Inferior parietal cortex (tissue), 1 donor: ENCODE measurements at regions not wholly inside any gene's neighbourhood (a gene's known extent, or its start where the extent isn't known, plus 50 kb on each side); places are given as distances from the start of the nearest gene placed in this dataset.
"Not testable (repeated sequence)": the region's sequence is repeated elsewhere in the genome, so short reads cannot be mapped to it uniquely, and the experiment has no call there.

Source experiments
- DNase-seq: peaks from one replicate; pipeline ENCODE4 v3.0.0-alpha.2; 2016; ENCODE audit errors: extremely low spot score

DNA sequence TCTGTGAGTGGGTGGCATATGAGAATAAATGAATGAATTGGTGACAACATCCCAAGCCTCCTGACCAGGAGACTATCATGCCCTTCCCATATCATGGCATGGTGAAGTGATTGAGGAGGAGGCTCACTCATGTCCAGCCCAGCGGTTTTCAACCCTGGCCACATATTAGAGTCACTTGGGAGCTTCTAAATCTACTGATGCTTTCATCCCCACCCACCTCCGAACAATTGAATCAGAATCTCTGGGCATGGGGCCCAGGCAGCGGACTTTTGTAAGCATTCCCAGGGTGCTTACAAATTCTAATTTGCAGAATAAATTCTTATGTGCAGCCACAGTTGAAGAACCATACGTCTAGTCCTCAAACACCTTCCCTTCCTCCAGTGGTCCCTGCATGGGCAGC is 81.7 kb upstream of the SEC11C start:
- DNase-seq: peak; percentile 57

DNA sequence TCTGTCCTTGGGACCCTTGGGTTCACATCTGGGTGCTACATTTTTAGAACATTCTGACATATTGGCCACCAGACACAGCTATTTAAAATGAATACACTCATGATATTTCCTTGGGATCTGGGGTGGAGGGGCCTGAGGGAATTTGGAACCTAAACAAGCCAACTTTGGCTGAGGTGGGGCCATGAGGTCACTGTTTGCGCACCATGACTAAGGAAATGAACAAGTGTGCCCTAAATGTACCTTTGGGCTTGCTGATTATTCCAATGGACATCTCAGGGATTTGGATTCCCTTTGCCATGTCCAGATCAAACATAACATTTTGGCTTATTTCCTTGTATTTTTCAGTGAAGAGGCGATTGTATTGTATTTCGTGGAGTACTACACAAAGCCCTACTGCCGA is 80.5 kb upstream of the SEC11C start:
- DNase-seq: no peak

DNA sequence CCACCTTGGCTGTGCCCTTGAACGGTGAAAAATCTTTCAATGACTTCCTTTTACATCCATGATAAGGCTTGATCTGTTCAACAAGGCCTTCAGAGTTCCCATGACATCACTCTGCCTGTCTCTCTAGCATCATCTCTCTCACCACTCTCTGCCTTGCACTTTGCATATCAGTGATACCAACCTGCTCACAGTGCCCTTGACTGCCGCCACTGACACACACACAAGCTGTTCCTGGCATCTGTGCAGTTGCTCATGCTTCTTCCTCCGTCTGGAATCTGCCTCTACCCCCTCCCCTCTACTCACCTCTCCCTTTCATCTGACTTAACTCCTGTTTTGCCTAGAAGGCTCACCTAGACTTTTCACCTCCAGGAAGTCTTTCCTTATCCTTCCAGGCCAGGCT is 79.1 kb upstream of the SEC11C start:
- DNase-seq: no peak

- no peak for DNase-seq
Measured at GRCh38 chr18:59061914-59062642, 77.6 kb upstream of the SEC11C start.

GRCh38 chr18:59062643-59063006 is 77.1 kb upstream of the SEC11C start:
- no peak for DNase-seq

- no peak for DNase-seq
Measured at GRCh38 chr18:59063300-59063906, 76.3 kb upstream of the SEC11C start.

DNA sequence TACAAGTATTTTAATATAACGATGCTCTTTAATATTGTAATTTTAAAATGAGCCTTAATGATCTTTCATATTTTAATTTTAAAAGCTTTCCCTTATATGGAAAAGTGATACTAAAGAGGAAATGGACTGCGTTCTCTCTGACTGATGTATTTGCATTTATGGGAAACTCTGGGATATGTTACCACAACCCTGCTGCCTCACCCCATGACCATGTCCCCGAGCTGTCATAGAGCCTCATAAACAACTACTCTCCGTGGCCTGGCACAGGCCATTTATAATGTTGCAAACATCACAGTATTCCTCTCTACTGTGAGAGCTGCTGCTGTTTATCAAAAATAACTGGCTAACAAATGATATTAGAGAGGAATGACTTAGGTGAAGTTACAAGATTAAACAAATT is 75.8 kb upstream of the SEC11C start:
- no peak for DNase-seq

DNA sequence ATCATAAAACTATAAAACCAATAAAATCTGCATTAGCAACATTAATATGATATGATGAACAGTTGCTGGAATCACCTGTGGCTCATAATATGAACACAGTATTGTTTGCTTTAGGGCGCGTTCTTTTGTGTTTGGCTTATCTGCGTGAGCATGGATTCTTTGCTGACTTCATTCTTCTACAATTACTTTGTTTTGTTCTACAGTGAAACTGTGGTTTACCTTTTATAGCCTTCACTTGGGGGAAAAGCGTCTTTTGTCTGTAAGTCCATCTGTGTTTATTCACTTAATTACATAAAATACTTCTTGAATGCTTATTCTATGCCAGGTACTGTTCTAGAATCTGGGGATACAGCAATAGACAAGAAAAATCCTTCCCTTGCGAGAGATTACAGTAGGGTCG is 74.0 kb upstream of the SEC11C start:
- DNase-seq: no peak

GRCh38 chr18:59067873-59068272 is 71.8 kb upstream of the SEC11C start:
- DNase-seq: peak; percentile 67

DNA sequence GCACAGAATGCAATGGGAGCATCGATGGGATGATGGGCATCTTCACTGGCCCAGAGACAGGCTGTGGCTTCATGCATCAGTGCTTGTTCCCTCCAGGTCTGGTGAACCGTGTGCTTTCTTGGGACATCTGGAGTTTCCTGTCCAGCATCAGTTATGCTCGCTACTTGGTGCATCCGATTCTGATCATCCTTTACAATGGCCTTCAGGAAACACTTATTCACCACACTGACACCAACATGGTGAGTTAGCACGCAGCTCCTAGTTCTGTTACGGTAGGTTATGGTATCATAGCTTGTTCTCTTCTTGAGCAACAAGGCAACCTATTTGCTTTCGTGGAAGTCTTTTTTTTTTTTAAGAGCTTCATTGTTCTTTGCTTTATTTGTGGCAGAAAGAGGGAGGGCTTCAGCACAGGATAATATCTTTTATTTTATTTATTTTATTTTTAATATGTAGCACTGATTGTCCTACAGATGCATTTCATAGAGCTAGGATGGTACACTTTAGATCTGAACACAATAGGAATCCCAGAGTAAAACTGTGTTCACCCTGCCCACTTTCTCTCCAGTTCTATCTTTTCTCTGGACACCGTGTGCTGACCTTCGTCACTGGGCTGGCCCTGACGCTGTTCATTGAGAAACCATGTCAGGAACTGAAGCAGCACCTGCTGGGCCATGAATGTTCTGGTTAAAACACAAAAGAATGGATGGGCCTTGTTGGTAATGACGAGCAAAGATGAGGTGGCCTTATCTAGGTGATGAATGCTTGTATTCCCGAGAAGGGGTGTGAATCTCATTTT is 71.2 kb upstream of the SEC11C start:
- no peak for DNase-seq

DNA sequence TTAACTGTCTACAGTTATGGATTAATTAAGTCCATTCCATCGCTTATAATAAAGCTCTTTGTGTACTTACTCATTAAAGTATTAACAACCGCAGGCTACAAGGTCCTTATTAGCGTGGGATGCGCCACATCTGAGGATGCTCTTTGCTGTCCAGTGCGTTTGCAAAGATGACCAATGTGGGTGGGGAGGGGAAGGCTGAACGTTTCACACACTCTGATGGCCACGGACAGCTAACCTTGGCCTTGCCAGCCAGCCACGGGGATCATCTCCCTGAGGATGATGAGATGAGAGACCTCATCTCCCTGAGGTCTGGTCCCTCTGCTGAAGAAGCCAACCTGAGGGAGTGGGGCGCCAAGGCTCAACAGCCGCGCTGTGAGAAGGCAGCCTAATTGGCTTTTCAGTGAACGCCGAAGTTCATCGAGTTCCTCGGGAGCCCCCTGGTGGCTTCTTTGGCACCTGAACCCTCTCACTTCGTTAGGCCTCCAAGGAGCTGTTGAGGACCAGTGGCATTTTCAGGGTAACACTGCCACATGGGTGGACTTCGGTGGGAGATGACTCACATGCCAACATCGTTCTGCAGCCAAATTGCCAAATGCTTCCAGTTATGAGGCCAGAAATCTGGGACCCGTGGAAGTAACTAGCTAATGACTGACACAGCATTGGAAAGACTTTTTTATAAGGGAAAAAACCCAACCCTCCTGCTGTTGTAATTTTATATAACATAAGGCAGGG is 69.3 kb upstream of the SEC11C start:
- peak; percentile 97 for DNase-seq

DNA sequence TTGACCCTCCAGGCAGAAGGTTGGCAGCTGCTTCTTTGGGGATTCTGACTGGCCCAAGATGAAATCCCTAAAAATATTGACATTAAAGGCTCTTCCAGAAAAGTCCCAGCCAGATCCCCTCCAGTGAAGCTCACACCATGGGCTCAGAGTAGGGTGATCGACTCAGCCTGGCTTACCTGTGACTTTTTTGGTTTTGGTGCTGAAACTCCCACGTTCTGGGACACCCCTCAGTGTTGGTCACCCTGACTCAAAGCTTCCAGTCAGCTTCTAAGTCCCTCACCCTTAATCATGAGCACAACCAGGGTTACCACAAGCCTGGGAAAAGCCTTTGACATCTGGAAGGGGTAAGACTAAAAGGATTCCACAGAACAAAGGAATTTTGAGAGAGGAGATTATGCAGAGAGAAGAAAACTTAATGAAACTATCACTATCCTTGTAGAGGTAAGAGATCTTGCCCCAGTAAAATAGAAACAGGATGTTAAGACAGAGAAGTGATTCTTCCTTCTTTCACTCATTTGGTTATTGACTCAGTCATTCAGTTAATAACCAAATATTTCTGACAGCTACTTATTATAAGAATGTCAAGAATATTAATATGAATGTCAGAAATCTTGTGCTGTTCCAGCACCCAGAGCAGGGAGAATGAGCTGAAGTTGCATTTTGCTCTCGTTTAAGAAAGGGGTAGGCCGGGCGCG is 66.8 kb upstream of the SEC11C start:
- DNase-seq: no peak

DNA sequence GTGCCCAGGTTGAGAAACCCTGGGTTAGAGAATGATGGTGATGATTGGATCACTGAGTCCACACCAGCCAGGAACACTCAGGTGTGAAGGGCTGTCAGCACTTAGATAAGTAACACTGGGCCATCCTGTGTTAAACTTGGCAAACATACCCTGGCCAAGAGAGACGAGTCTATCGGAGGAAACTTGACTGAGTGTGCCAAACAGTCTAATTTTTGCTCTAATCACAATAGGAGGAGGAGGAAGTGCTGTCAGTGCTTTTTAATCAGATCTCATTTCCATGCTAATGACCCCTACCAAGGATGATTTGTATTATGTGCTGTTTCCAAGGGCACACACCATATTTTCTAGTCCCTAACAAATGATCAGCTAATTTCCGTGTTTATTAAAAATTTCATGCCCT is 63.8 kb upstream of the SEC11C start:
- DNase-seq: no peak

GRCh38 chr18:59079264-59079663 is 60.4 kb upstream of the SEC11C start:
- DNase-seq: no peak

DNA sequence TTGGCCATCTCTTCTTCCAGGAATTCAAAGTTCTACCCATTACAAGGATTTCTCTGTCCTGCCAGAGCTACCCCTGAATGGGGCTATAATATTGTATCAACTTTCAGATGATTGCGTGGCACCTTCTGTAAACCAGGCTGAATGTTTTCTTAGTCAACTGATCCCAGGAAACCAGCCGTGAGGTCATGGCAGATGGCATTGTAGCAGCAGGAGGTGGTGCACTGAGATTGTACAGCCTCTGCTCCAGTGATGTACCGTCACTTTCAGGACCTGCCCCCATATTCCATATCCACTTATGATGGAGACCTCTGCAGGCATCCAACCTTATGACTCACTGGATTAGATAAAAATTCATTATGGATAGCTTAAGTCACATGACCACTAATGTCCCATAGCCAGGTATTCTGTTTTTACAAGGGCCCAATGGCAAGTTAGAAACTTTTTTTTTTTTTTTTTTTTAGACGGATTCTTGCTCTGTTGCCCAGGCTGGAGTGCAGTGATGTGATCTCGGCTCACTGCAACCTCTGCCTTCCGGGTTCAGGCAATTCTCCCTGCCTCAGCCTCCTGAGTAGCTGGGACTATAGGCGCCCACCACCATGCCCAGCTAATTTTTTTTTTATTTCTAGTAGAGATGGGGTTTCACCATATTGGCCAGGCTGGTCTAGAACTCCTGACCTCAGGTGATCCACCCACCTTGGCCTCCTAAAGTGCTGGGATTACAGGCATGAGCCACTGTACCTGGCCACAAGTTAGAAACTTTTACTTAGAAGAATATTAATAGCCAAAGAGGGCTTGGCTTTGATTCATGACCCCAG is 59.8 kb upstream of the SEC11C start:
- not testable (repeated sequence) for DNase-seq

DNA sequence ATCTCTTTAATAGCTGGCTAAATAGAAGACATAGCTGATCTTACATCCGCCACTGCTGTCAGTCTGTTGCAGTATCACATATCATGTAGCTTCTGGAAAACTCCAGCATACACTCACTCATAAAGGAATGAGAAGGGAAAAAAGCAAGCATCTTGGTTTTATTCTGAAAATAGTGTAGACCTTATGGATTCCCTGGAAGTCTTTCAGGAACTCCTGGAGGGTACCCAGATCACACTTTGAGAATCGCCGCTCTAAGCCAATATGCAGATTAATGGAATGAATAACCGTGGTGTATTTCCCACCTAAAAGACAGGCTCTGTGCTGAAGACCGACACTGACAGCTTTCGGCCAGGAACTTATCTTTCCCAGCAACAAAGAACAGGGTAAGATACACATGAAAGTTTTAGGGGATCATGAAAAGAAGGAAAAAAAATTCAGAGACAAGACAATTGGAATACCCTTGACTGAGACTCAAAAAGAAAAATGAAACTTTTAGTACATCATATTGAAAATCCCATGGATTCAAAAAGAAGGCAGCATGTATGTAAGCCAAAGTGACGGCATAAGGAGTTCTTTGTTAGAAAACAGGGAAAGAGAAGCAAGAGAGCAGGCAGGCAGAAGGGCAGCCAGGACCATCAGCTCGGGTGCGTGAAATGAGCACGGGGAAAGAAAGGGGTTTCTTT is 56.4 kb upstream of the SEC11C start:
- peak; percentile 29 for DNase-seq

DNA sequence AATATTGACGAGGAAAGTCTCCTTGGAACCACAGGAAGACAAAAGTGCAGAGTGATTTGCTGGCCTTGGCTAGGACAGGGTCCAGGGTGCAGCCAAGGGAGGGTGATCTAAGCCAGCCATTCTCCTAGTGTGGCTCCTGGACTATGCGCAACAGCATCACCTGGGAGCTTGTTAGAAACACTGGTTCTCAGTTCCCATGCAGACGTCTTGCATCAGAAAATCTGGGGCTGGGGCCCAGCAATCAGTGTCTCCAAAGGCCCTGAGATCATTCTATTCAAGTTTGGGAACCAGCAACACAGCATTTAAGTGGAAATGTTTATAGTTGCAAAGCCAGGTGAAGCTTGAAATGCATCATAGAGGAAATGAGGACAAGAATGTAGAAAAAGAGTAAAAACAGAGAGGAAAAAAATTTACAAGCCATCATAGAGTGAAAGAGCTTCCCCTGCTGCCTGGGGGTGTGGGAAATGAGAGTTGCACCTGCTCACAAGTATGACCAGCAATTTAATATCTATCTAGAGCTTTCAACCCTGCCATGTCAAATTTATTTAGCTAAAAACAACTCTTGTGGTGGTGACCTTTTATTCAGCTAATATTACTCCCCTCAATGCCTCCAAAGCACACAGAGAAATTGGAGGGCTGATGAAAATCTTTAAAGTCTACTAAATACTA is 54.4 kb upstream of the SEC11C start:
- no peak for DNase-seq

DNA sequence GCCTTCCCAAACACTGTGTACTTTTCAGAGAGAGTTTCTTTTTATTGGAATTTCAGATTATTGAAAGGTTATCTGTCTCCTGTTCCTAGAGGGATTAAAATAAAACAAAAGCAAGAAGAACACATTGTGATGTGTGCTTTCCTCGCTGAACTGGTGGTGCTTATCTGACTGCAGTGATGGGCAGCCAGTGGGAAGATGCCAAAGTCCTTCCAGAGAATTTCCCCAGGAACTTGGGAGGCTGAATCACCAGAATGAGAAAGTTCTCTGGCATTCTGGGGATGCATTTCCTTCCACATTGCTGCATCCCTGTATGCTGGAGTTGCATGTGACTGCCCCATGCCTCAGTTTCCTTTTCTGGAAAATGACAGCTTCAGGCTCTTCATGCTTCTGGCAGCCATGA is 53.9 kb upstream of the SEC11C start:
- no peak for DNase-seq

DNA sequence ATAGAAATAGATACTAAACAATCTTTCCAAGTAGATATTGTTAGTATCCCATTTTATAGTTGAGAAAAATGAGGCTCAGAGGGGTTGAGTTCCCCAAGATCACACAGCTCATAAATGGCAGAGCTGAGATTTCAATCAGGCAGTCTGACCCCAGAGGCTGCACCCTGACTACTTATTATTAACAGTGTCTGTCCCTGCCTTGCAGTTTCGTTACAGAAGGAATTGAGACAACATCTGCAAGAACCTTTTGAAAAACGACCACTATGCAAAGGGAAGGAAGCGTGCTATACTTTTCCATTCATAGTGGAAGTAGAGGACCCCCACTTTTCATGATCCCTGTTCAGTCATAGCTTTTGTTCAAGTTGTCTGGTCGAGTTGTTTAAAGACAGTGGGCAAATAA is 53.2 kb upstream of the SEC11C start:
- no peak for DNase-seq

- no peak for DNase-seq
Measured at GRCh38 chr18:59087391-59087790, 52.3 kb upstream of the SEC11C start.
